GM12892 (cell line): ENCODE measurements at regions not wholly inside any gene's neighbourhood (a gene's known extent, or its start where the extent isn't known, plus 50 kb on each side); places are given as distances from the start of the nearest gene placed in this dataset.

Source experiments
- POLR2A ChIP-seq: IDR thresholded peaks from 2 replicates; pipeline ENCODE4 v1.6.1; 2011; ENCODE audit warnings: low read depth, low read length, control low read depth
- POLR2AphosphoS5 ChIP-seq: IDR thresholded peaks from 2 replicates; pipeline ENCODE4 v1.6.1; 2011; ENCODE audit warnings: low read depth, low read length, control low read depth

GRCh38 chr11:88043149-88043548 is 132.1 kb downstream of the RAB38 start:
- TF ChIP-seq POLR2A (no peak), POLR2AphosphoS5 (no peak)
